Transverse colon (tissue), 4 donors: ENCODE measurements at regions not wholly inside any gene's neighbourhood (a gene's known extent, or its start where the extent isn't known, plus 50 kb on each side); places are given as distances from the start of the nearest gene placed in this dataset.

Experiments used
- CTCF ChIP-seq, 5 experiments: fragments of 200-600 bp in 3 of 5; fragments of 450-650 bp in 2 of 5; sonication (generic) in 3 of 5; IDR thresholded peaks; 1 replicate in 2 of 5; 2 replicates in 3 of 5; pipeline ENCODE4 v1.5.1; 2016 to 2017; ENCODE audit warnings: antibody characterized with exemption in 5 of 5, inconsistent platforms in 3 of 5, mild to moderate bottlenecking in 2 of 5, moderate library complexity in 1 of 5
- POLR2A ChIP-seq: fragments of 450-650 bp; IDR thresholded peaks from one replicate; pipeline ENCODE4 v1.6.1; 2016; ENCODE audit warnings: antibody characterized with exemption, mild to moderate bottlenecking, moderate library complexity
- POLR2AphosphoS5 ChIP-seq, 3 donors: sonication (generic); formaldehyde crosslinking; IDR thresholded peaks; one replicate each; pipeline ENCODE4 v1.6.1; 2016; ENCODE audit warnings: antibody characterized with exemption in 3 of 3

GRCh38 chr16:82499302-82499701 lies 127.5 kb upstream of the CDH13 start:
- TF ChIP-seq POLR2AphosphoS5 (IDR thresholded peaks at IDR 0.05): no peak
- TF ChIP-seq CTCF (IDR thresholded peaks at IDR 0.05): no peak
- TF ChIP-seq POLR2A: no peak
